ENCODE measurements at regions not wholly inside any gene's neighbourhood (a gene's known extent, or its start where the extent isn't known, plus 50 kb on each side); places are given as distances from the start of the nearest gene placed in this dataset.
A peak's percentile ranks its signal among the peaks of the same experiment; 100 is the strongest.
"Not testable (repeated sequence)": the region's sequence is repeated elsewhere in the genome, so short reads cannot be mapped to it uniquely, and the experiment has no call there.

DNA sequence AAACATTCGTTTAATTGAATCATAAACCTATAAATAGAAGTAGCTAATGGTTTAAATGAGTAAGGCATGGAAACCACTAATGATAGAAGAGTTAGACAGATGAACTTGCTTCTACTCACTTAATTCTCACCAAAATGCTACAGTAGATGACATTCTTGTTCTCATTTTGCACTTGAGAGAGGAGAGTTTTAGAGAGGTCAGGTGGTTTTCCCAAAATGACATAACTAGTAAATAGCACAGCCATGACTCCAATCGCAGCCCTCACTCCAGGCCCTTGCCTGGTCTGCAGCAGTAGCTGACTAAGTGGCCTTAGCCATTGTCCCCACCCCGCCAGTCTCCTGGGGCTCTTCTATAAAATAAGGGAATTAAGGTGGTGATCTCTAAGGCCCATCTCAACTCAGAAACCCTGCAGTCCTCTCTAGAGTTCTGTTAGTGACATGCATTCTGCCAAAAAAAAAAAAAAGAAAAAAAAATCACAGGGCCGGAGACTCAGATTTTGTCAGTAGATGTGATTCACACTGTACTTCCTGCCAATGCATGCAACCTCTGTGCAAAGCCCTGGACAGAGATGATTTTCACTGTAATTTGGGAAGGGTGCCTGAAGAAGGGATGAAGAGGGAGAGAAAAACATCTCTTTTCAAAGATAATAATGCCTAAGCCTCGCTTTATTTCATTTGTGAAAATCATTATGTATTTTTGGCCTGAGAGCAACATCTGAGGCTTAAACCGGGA lies 221.8 kb downstream of the ANAPC1 start:
- DNase-seq, result no peak

DNA sequence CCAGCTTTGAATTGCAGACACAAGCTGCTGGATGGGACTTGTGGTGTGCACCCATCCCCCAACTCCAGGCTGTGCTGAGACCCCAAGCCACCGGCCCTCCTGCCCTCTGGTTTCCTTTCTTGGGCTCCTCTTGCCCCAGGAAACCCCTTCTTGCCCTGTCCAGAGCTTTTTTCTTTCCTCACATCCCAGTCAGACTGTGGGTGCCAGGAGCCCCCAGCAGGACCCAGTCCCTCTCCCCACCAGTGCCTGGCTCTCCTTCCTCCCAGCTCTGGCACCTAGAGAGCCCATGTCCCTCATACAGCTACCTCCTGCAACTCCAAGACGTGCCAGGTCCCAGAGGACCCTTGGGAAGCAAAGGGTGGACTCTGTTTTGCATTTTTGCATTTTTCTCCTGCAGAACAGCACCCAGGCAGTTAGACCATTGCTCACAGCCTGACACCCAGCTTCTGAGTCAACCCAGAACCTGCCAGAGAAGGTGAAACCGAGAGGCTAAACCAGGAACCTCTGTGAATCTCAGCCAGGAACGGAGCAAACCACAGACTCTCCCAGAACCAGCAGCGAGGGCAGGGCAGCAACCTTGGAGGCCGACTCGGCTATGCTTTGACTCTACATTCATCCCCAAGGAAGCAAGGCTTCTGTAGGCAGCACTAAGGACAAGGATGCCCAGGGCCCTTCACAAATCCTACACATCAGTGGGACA lies 221.1 kb downstream of the ANAPC1 start:
- DNase-seq, result no peak

DNA sequence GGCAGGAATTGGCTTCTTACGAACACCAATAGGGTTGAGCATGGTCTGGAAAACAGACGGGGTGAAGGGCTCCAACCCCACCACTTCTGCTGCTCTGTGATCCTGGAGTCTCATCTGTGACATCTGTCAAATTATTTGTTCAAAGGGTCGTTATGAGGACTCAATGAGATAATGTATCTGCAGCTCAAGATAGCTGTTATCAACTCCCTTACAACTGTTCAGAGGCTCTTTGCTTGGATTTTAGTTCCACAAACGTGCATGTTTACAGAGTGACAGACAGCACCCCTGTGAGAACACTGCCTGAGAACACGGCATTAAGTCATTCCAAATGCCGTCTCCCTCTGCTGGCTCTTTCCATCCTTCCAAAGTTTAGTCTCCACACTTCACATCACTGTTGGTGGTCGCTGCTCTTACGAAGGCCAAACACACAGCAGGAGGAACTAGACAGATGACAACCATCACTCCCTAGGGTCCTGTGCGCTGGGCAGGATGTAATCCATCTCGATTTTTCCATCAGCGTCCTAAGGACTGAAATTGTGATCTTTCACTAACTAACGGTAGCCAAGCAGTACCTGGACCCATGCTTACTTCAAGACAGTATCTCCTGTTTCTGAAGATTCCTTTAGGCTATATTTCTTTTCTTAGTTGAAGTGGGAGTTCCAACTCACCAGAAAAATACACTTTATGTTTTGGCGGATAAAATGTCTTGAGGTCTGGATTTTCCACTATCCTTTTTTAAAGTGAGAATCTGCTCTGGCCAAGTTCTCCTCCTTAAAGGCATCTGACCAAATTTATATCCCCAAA lies 220.3 kb downstream of the ANAPC1 start:
- DNase-seq, result no peak

DNA sequence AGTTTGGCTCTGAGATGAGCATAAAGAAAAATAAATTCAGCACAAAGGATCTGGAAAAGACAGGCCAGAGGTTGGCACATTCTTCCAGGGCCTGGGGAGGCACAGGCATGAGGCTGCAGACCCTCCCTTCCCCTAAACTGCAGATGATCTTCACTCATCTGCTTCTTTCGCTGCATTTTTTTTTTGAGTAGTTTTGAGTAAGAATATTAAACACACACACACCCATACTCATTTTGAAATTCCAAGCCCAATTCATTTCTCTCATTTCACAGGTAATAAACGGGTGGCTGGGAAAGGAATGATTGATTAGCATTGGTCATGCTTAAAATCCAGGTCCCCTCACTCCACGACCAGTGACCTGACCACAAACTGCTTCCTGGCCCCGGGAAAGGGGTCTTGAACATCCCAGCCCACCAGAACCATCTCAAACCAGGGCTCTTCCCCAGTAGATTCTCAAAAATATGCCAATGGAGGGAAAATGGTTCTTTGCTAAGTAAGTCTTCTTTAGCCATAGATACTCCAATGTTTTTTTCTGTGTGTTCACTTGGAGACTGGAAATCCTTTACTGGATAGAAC lies 219.6 kb downstream of the ANAPC1 start:
- DNase-seq, result no peak

DNA sequence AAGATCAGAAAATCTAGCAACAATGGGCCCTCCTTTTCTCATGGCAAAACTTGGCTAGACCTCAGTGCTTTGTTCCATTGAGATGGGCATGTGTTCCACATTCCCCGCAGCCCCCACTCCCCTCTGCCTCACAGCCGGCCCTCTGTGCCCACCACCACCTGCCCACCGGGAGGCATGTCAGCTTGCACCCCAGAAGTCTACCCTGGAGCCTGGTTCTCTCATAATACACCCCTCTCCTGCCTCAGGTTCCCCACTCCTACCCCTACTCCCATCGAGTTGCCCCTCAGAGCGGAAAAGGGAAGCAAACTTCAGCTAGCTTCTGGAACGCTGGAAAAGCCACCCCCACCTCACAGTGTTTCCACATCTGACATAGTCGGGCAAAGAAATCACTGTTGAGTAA lies 219.0 kb downstream of the ANAPC1 start:
- DNase-seq, result no peak

DNA sequence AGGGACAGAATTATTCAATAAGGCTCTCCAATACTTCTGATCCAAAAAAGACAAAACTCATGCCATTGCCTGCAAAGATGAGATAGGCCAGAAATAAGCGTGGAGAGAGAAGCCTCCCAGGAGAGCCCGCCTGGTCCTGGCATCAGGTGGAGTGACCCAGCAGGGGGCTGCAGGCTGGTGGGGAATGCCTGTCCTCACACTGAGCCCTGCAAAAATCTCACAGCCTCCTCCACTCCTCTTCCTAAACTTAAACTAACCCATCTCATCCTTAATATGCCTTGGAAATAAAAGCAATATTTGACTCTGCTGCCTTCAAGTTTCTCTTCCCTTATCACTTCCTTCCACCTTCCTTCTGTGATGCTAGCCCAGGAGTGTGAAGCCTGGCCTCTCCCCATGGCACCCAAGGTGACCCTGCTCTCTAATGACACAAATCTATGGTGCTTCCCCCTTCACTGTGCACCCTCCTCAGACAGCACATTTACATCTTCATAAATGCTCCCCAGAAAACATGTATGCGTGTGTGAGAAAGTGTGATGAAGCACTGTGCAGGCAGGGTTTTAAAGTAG lies 218.4 kb downstream of the ANAPC1 start:
- no peak for DNase-seq

DNA sequence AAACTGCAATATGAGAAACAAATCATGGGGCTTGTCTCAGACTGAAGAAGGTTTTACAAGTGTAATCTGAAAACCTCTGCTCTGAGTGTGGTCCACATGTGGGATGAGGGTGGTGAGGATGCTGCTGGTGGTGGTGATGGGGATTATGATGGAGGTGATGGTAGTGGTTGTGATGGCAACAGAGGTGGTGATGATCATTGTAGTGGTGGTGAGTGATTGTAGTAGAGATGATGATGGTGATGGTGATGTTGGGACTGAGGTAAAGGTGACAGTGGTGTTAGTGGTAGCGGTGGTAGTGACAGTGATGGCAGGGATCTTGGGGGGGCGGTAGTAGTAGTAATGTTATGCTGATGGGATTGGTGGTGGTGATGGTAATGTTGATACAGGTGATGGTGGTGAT lies 217.8 kb downstream of the ANAPC1 start:
- no peak for DNase-seq

DNA sequence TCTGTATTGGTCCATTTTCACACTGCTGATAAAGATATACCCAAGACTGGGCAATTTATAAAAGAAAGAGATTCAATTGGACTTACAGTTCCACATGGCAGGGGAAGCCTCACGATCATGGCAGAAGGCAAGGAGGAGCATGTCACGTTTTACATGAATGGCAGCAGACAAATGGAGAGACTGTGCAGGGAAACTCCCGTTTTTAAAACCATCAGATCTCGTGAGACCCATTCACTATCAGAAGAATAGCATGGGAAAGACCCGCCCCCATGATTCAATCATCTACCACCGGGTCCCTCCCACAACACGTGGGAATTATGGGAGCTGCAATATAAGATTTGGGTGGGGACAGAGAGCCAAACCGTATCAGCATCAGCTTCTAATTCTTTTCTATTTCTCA lies 217.0 kb downstream of the ANAPC1 start:
- no peak for DNase-seq

DNA sequence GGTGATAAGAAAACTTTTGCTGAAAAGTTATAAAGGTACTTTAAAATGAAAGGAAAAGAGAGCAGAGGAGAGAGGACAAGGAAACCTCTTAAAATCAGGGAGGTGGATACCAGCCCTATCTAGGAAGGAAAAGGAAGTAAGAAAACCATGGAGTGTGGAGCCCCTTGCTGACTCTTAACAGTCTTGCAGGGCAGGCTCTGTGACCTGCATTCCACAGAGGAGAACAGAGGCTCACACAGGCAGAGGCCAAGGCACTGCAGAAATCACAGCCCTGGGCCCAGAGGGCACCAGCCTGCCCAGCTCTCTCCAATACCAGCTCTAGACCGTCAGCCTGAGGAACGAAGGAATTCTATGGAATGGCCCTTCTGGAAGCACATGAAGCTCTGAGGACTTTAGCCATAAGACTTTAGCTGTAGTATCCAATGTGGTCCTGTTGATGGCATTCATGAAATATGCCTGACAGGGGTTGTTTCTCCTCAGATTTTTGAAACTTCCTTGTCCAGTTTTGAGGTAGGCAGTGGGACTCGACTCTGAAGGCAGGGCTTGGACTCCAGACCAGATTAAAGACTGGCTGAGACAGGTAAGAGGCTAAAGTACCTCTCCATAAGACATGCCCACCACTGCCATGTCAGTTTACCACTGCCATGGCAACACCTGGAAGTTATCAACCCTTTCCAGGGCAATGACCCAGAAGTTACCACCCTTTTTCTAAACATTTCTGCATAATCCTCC lies 216.3 kb downstream of the ANAPC1 start:
- DNase-seq, result peak in 1 of 2 donors; percentile 31

DNA sequence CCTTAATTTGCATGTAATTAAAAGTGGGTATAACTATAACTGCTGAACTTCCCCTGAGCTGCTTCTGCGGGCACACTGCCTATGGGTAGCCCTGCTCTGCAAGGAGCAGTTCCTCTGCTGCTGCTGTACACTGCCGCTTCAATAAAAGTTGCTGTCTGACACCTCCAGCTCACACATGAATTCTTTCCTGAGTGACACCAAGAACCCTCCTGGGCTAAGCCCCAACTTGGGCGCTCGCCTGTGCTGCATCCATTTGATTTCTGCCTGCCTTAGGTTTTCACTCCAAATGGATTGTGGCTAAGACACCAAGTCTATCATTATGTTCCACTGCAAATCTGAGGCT lies 215.7 kb downstream of the ANAPC1 start:
- DNase-seq, result no peak

DNA sequence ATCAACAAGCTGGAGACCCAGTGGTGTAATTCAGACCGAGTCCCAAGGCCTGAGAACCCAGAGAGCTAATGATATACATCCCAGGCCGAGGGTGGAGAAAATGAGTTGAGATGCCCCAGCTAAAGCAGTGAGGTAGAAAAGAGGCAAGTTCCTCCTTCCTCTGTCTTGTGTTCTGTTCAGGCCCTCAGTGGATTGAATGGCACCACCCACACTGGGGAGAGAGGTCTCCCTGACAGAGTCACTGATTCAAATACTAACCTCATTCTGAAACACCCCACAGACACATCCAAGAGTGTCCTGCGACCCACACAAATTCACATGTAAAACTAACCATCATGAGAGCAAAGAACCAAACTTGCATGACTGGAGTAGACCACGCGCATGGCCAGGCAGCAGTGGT lies 215.3 kb downstream of the ANAPC1 start:
- DNase-seq, result no peak

DNA sequence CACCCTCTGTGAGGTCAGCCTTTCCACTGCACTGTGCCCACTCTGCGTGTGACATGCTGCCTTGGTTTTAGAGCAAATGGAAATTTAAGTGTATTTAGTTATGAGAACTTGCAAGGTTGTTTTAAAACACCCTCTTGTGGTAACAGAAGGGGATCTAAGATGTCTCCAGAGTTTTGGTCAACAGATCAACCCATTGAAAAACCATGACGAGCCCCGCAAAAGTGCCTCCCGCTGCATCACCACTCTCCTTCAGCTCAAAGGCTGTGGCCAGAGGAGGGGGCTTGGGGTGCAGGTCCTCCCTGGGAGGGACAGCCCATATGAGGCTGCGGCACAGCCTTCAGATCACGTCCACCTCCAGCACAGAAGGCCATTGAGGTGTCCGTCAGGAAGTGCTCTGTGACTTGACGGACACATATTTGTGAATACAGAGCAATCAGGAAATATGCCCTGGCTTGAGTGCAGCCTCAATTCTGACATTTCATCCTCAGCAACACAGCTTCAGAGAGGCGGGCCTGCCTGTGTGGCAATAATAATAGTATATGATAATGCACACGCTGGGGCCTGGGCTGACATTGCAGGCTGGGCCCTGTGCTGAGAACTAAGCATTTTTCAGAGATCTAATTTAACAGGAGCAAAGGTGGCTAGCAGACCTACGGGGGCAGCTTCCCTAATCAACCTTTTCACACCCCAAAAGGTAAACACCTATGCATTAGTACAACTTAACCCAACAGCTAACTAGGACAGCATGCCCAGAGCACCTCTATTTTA lies 213.9 kb downstream of the ANAPC1 start:
- DNase-seq, result no peak

DNA sequence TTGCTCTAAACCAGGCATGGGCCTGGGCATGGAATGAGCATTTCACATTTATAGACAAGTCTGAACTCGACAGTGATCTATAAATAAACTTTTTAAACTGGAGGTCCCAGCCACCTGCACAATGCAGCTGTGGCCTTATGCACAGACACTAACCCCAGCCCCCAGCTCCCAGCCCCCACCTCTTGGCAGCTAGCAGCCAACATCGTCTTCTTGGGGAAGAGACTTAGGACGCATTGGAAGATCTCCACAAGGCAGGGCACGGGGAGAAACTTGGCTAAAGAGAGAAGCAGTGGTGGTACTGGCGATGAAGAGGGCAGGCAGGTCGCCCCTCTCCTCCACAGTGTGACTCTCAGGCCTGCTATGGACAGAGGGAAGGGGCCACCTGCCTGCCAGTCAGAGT lies 213.2 kb downstream of the ANAPC1 start:
- no peak for DNase-seq

DNA sequence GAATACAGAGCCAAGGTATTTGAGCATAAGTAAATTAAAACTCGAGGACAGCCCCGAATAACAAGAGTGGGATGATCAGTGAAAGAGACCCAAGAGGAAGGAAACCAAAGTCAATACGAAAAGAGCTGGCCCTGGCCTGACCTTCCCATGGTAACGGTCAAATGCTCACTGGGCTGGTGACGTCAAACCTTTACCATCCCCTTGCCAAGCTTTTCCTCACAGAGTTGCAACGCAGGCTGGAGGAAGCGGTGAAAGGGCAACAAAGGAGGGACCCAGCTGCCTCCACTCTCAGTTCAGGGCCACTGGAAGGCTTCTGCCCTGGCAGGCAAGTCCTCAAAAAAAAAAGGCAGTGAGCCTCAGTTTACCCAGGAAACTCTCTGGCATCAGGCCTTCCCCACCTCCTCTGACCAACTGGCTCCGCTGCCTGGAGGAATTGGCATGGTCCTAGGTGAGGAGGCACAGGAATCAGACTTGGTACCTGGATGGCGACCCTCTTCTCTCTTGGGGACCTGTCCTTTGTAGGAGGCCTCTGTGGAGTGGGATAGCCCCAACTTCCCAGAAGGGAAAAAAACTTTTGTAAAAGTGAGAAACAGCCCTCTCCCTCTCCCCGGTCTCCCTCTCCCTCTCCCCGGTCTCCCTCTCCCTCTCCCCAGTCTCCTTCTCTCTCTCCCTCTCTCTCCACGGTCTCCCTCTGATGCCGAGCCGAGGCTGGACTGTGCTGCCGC lies 212.4 kb downstream of the ANAPC1 start:
- DNase-seq, result peak; percentile 5 to 74

DNA sequence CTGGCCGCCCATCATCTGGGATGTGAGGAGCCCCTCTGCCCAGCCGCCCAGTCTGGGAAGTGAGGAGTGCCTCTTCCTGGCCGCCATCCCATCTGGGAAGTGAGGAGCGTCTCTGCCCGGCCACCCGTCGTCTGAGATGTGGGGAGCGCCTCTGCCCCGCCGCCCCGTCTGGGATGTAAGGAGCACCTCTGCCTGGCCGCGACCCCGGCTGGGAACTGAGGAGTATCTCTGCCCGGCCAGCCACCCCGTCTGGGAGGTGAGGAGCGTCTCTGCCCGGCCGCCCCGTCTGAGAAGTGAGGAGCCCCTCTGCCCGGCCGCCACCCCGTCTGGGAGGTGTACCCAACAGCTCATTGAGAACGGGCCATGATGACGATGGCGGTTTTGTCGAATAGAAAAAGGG lies 211.4 kb downstream of the ANAPC1 start:
- not testable (repeated sequence) for DNase-seq

DNA sequence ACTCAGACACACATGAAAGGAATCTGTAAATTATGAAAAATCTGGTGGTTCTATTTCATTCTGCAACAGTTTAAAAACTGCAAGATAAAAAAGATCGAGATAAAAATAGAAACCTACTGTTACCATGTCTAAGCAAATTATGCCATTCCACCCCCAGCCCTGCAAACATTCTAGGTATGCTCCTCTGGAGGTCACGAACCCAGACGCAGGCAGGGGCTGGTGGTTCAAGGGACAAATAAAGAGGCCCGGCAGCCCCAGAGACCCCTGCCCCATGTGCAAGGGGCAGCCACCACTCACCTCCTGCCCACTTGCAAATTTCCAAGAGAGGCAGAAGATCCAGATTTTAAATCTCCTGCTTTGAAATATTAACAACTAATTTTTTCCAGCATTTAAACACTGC lies 210.5 kb downstream of the ANAPC1 start:
- DNase-seq, result no peak

DNA sequence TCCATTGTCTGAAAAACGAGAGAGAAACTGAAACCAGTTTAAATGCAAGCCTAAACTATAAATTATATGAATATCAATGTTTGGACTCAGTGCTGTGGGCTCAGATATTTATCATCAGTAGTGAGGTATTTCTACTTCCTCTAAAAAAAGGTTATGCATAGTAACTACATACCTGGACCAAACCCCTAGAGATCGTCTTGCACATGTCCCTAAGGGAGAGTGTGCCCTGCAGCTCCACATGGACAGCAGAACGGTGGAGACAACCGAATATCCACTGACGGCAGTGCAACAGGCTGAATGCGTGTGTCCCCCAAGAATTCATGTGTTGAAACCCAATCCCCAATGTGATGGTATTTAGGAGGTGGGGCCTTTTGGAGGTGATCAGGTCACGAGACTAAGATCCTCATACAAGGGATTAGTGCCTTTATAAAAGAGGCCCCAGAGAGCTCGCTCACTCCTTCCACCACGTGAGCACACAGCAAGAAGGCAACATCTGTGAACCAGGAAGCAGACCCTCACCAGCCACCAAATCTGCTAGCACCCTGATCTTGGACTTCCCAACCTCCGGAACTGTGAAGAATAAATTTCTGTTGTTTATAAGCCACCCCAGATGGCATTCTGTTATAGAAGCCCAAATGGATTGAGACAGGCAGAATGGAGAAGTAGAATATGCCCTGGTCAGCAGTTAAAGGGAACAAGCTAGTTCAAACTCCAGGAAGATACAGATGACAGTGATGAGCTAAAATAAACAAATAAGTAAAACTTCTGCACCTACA lies 208.4 kb downstream of the ANAPC1 start:
- DNase-seq, result no peak

DNA sequence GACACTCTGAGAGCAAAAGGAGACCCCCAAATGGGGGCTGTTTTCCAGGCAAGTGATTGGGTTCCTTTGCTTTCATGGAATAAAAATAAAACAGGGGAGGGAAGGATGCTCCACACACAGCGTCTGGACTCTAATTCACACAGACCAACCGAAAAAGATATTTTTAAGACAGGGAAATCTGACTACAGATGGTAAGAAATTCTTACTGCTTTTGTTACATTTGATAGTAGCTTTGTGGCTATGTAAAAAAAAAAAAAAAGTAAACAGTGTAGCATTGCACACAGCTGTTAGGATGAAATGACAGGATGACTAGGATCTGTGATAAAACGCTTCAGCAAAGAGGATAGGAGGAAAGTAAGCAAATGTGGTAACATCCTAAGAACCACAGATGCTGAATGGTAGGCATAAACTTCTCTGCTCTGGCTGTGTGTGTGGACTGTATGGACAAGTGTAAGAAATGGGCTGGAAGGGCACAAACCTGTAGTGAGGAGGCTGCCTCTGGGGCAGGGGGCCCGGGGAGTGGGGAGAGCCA lies 207.6 kb downstream of the ANAPC1 start:
- DNase-seq, result no peak

DNA sequence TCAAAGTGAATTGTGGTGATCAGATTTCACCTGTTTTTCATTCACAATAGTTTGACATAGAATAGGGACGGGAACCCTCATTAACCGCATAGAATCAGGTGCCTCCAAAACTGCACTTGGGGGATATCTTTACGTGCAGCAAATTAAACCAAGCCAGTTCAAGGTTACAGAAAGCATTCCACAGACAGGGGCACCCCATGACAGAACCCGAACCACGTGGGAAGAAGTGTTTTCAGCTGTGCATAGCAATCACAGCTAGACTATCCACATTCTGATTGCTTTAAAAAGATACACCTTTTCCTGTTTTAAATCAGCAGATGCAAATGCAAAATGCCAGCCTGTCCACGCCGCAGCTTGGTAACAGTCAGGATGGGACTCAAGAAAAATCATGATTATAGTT lies 205.8 kb downstream of the ANAPC1 start:
- DNase-seq, result no peak

DNA sequence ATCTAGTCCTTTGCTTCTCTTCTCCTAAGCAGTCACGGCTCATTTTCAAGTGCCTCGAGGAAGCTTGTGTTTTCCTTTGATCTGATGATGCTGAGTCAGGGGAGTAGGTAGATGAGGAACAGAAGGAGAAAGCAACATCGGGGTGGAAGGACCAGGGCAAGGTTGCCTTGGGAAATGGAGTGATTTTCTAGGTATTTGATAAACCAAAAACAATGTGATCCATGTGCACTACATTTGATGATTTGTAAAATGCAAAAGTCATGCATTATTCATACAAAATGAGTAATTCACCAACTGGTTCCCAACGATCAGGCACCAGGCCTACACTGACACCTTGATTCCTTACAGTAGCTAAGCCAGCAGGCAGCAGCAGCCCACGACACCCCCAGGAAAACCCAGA lies 205.3 kb downstream of the ANAPC1 start:
- no peak for DNase-seq

All from CD4-positive, alpha-beta T cell treated with Interleukin-4 for 1 hour (primary cell).